GM18907 (cell line): ENCODE measurements at regions not wholly inside any gene's neighbourhood (a gene's known extent, or its start where the extent isn't known, plus 50 kb on each side); places are given as distances from the start of the nearest gene placed in this dataset.

Experiments
- ATAC-seq: cut with Tn5 transposase; IDR thresholded peaks from one replicate; pipeline ENCODE4 v1.9.1; 2021; ENCODE audit warnings: mild to moderate bottlenecking, moderate library complexity; ENCODE audit not compliant: unreplicated experiment

DNA sequence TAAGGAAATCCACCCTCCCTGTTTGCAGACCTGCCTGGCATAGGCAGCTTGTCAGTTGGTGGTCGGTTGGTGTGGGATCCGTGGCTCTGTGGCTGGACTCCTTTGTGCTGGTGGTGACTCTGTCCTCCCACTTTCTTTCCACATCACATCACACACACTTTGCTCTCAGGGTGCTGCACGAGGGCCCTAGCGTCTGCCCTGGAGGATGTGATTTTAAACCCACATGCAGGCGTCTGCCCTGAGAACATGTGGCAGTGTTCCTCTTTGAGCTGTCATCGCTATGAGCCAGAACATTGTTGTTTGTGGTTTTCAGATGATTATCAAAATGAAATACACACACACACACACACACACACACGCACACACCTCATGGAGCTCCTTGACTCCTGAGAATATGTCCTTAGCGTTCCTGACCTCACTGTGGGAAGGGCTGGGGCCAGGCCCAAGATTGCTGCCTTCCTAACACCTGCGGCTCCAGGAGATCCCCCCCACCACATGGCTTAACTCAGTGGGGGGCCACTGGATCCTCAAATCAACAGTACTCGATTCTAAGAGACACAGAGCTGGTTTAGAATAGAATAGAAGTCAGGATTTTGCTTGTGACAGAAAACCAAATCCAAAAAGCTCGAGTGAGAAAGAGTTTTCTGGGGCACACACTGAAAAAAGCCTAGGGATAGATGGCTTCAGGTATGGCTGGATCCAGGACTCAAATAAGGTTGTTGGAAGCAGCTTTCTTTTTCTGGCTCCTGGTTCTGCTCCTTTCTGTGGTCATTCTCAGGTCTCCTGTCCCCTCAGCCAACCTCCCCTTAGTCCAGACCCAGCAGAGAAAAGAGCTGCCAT, 54.8 kb downstream of the RTP5 start:
- no peak for ATAC-seq

DNA sequence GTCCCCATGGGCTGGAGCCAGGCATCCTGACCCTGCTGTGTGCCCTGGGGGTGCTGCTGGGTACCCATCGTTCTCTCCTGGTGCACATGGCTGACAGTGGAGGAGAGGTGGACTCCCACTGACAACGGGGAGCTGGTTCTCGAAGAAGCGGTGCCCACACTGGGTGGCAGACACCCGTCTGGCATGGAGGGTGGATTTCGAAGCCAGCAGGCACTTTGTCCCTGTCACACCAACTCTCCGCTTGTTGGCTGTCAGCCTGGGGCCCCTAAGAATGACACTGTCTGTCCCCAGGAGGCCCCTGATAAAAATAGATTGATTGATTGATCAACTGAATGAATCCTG, 55.4 kb downstream of the RTP5 start:
- ATAC-seq = no peak

DNA sequence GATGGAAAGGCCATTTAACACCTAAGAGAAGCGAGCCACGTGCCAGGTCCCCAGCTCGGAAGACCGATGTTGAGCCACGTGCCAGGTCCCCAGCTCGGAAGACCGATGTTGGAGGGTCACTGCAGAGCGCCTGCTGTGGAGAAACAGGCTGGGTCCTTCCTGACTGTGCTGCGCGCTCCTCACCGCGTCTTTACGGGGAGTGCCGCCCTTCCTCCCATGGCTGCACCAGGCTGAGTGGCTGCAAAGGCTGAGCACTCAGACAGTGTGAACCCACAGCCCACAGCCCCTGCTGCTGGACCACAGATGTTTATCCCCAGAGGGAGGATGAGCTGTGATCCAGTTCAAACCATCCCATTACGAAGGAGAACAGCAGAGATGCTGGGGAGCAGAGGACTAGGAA, 55.7 kb downstream of the RTP5 start:
- ATAC-seq = no peak

DNA sequence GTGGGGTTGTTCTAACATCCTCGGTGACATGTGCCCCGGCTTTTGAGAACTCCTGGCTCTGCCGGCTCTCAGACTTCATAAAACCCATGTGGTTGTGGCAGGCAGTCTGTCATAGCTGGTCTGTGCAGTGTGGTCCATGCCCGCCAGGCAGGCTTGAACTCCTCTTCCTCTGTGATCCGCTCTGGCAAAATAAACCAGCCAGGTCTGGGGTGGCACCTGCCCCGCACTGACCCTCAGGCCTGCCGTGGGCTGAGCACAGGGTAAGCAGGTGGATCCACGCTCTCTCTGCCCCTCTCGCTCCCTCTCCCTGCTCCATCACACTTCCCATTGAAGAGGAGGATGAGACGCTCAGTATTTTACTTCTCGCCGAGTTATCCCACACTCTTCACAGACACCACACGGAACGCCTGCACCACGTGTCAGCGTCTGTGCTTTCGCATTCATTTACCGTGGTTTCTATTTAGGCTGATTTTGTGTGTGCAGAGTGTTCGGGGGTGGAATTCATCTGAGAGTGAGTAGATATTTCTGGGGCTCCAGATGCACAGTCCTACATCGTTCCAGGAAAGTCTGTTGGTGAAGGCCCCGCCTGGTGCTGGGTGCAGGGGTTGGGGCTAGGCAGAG, 56.4 kb downstream of the RTP5 start:
- ATAC-seq = no peak

DNA sequence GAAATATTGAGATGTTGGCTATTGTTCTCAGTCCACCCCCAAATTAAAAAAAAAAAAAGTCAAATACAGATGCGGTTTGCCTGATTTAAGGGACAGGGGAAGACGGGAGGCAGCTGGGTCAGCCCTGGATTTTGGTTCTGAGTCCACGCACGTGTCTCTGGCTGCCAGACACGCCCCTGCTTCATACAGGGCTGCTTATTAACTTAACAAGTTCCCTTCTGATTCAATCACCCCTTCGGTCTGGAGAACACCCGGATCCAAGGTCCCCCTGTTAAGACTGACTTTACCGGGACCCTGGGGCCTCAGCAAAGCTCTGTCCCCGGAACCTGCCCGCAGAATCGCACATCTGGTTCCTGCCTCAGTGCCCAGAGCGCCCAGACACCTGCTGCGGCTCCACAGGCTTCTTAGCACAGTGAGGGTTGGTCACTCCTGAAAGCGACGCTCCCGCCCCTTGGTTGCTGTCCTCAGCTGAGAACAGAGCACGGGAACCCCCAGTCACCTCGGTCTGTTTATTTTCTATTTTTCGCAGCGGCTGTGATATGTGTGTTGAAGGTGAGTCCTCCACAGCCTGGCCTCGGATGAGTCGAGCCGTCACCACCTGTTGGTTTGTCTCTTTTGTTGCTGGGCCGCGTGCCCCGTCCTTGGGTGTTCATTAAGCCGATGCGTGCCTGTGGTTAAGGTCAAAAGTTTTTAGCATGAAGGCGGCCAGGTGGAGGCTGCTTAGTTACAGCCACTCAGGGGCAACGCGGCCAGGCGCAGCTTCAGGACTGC, 57.2 kb downstream of the RTP5 start:
- ATAC-seq = no peak

DNA sequence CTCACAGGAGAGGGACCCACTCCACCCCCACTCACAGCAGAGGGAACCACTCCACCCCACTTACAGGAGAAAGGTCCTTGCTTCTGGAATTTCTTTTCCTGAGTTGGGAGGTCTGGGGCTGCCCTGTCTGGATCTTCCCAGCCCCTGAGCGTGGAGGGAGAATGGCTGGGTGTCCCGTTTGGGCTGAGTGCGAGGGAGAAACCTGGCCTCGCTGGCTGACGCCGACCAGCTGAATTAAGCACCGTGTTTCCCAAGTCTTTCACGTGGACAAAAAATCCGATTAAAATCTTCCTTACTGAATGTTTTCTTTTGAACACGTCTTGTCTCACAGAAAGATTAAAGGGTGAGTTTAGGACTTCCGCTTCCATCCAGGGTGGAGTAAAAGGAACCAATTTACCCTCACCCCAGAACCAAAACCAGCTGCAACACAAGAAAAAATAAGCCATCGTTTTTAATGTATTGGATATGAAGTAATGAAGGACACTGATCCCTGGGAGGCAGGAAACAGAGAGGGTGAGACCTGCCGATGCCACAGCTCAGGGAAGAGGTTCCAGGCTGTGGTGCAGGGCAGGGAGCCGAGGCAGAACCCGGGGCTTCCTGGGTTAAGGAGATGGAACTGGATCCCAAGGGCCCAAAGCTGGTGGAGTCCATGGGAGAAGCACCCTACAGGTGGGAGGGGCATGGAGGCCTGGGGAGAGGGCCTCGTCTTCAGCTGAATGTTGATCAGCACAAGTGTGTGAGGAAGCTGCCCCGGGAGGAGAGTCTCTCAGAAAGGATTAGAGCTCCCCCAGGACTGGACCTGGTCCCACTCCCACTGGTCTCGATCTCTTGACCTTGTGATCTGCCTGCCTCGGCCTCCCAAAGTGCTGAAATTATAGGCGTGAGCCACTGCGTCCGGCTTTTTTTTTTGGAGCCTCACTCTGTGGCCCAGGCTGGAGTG, 60.3 kb downstream of the RTP5 start:
- ATAC-seq = no peak

DNA sequence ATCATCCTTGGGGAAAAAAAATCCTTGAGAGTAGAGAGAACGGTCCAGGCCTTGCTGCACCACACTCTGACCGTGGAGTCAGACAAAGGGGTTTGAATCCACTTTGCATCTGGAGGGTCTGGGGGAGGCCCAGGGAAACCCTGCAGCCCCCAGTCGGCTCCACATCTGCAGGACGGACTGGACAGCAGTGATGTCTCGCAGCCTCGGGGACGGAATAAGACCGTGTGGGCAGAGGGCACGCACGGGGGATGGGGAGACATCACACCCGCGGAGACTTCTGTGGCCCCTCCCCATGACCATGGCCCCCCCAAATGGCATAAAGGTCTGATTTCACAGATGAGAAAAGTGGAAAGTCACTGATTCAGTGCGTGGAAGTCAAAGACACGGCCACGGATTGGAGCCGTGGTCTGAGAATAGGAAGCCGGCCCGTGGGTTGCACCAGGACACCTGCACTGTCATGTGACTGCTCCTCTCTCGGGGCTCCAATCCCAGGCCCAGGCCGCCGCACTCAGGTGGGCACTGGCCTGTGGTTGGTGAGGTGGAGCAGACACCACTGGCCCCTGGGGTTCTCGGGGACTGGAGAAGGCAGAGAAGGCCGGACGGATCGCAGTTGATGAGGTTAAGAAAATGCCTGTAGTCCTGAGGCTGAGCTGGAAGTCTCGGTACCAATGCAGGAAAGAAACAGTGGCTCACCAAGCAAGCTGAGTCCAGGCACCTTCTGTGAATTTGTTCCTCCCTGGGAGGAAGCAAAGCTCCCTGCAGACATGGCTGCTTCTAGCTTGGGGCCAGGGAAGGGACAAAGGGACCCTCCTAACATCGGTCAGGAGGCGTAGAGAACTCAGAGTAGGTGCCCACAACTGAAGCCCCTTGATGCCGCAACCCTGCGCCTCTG, 61.8 kb downstream of the RTP5 start:
- no peak for ATAC-seq

DNA sequence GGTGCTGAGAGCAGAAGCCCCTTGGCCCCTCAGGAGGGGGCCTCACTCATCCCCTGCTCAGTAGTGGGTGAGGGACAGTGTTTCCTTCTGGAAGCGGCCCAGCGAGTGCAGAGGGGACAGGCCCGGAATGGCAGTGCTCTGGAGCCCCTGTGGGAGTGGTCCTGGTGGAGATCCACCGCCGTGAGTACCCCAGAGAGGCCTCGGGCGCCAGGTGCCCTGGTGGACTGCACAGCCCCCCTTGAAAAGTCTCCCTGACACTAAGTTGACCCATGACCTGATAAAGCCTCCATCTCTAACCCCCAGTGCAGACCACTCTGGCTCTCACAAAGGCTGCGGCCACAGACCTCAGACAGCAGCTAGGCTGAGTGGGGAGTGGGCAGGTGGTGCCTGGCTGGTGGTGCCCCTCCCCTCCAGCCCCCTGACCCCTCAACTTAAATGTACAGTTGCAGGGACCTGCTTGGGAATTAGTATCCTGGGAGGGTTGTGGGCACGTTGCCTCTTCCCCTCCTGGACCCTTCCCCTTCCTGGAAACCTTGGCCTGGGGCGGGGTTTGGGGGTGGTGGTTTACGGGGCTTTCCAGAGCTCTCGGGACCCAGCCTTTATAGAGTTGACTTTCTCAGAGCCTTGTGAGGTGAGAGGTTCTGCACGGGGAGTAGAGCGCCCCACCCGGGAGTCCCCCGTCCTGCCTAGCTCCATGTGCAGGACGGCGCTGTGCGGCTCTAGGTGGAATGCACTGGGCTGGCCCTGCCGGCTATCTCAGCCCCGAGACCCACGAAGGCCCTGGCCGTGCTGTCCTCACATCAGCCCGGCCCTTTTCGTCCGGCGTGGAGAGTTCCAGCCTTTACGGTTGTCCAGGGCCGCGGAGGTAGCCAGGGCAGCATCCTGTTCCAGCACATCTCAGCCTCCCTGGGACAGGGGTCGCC, 62.7 kb downstream of the RTP5 start:
- ATAC-seq = no peak

DNA sequence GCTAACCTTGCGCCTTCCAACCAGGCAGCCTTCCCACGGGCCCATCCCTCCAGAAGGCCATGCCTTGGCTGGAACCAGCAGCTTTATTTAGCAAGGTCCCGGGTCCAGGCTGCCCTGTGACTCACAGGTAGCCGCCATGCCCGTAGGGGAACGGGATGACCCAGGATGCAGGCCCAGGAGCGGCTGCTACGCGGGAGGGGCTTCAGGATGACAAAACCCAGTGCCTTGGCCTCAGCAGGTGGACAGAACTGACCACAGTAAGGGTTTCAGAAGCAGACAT, 63.3 kb downstream of the RTP5 start:
- no peak for ATAC-seq

DNA sequence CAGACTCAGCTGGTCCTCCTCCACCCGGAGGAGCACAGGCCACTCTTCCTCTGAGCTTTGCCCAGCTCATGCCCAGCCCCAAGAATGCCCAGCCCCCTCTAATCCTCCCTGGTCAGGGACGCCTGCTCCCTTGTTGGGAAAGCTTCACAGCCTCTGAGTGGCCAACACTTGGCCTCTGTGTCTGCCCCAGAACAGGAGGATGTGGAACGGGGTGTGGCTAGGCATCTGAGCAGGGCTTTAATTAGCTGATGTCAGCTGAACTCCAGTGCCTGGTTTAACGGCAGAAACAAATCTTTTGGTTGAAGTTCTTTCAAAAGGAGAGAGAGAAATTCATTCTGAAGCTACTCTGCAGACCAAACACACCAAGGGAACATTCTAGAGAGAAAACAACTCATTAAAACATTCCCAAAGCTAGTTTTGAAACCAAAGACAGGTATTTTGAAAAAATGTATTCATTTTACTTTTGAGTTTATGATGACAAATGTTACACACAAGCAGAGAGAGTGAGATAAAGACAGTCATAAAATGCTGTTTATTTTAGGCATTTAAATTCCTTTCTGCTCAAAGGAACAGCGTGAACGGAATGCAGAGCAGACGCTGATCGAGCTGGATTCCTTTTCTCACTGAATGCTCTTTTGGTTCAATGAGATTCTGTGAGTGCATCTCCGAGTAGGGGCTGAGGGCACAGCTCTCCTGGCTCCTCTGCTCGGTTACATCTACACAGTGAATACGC, 63.8 kb downstream of the RTP5 start:
- no peak for ATAC-seq

DNA sequence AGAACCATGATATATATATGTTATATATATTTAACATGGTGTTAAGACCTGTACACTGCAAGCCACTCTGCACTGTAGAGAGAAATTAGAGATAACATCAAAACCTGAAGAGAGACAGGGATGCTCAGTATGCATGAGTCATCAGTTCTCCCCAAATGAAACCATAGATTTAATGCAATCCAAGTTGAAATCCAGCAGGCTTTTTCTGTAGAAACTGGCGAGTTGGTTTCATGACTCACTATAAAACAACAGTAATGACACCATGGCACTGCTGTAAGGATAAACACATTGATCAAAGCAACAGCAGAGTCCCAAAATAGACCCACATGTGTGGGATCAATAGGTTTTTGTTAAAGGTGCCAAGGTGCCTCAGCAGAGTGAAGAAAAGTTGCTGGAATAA, 65.8 kb downstream of the RTP5 start:
- ATAC-seq = no peak

DNA sequence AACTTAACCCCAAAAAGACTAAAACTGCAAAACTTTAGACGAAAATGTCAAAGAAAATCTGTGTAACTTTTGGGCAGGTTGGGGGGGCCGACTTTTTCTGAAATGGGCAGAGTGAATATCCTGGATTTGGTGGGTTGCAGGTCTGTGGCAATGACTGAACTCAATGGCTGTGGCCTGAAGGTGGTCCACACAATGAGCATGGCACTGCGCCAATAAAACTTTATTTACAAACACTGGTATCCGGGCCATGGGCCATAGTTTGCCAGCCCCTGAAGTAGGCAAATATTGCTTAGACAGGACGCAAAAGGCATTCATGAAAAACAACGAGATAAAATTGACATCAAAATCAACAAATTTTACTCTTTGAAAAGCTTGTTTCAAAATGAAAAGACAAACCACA, 66.2 kb downstream of the RTP5 start:
- no peak for ATAC-seq

DNA sequence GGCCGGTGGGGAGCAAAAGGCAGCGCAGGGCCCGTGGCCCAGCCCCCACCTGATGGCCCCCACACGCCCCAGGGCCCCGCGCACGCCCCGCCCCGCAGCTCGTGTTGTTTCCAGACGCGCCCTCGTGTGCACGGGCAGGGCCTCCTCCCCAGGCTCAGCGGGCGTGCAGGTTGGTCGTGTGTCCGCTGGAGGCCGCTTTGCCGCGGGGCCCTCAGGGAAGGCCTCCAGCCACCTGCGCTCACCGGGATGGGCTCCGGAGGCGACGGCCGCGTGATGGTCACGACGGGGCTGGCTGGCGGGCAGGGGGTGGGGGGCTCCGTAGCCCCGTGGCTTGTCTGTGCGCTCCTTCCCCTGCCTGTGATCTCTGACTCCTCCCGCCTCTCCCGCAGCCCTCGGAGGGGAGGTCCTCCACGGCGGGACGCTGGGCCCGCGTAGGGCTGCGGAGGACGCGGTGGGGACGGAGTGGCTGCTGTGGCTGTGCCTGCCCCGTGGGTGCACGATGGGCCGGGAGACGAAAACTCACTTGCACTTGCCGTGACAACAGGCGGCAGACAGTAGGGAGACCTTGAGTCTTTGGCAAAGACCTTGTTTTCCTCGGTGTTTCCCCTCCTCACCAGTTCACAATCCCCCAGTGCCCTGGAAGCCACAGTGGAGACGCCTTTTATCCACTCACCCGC, 67.1 kb downstream of the RTP5 start:
- no peak for ATAC-seq

DNA sequence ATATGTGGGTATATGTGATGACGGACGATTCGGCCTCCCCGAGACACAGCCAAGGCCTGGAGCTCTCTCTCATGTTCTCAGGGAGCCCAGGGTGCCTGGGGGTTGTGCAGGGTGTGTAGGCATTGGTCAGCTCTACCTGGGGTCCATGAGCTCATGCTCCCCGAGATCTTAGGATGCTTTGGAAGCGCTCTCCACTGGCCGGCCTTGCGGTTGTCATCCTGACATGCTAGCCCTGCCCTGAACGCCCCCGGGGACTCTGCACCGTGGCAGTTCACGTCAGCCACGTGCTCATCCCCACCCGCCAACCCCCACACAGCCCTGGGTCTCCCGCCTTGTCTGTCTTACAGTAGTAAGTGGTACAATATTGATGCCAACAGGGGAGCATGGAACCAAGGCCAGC, 67.8 kb downstream of the RTP5 start:
- ATAC-seq = no peak

DNA sequence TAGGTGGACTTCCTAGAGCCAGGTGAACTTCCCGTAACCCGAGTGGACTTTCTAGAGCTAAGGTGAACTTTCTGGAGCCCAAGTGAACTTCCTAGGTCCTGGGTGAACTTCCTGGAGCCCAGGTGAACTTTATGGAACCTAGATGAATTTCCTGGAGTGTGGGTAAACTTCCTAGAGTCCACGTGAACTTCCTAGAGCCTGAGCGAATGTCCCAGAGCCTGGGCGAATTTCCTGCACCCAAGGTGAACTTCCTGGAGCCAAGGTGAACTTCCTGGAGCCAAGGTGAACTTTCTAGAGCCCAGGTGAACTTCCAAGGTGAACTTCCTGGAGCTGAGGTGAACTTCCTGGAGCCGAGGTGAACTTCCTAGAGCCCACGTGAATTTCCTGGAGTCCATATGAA, 70.0 kb downstream of the RTP5 start:
- no peak for ATAC-seq

DNA sequence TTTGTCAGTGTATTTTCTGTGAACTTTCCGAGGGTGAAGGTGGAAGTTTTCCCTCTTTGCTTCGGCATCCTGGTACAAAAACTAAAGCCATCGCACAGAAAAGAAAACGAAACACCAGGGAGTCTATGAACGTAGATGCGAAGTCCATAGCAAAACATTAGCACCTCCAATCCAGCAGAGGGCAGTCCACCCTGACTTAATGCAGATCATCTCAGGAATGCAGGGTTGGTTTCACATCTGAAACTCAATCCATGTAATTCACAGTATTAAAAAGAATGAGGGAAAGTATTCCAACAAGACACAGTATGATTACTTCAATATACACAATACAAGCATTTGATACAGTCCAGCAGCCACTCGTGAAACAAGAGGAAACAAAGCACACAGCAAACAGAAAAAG, 70.8 kb downstream of the RTP5 start:
- no peak for ATAC-seq

DNA sequence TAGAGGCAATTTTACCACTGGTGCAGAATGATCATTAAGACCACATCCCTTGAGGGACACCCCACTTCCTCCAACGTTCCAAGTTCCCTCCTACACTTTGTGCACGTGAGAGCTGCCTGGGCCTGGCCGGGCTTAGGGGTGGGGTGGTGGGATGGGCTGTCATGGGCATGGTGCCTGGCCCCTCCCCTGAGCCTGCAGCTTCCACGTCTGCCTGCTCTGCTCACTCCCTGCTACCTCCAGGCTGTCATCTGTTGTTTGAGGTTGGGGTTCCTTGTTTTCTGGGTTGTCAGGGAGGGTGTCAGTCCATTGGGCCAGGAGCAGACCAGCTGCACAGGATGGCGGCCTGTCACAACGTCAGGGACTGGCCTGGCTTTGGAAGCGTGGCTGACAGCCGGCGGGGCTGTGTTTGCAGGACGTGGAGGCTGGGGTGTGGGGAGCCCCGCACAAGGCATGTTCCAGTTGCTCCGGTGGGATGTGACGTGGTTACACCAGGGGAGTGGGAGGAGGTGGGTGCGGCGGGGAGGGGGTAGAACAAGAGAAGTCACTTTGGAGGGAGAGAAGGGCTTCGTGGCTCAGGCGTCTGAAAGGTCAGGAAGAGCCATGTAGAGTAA, 72.3 kb downstream of the RTP5 start:
- ATAC-seq = no peak
